B cell (primary cell): ENCODE measurements at regions not wholly inside any gene's neighbourhood (a gene's known extent, or its start where the extent isn't known, plus 50 kb on each side); places are given as distances from the start of the nearest gene placed in this dataset.

Source experiments
- EZH2 ChIP-seq: IDR thresholded peaks from 2 replicates; pipeline ENCODE4 v1.6.1; 2012; ENCODE audit warnings: borderline replicate concordance, low read depth, mild to moderate bottlenecking, moderate library complexity, low read length; ENCODE audit not compliant: insufficient read depth, poor library complexity, severe bottlenecking
- TF ChIP-seq, protein P1 (sequence below): fragments of 200-600 bp; IDR thresholded peaks from one replicate; pipeline ENCODE4 v1.8.0; 2022; ENCODE audit warnings: antibody characterized with exemption, mild to moderate bottlenecking

DNA sequence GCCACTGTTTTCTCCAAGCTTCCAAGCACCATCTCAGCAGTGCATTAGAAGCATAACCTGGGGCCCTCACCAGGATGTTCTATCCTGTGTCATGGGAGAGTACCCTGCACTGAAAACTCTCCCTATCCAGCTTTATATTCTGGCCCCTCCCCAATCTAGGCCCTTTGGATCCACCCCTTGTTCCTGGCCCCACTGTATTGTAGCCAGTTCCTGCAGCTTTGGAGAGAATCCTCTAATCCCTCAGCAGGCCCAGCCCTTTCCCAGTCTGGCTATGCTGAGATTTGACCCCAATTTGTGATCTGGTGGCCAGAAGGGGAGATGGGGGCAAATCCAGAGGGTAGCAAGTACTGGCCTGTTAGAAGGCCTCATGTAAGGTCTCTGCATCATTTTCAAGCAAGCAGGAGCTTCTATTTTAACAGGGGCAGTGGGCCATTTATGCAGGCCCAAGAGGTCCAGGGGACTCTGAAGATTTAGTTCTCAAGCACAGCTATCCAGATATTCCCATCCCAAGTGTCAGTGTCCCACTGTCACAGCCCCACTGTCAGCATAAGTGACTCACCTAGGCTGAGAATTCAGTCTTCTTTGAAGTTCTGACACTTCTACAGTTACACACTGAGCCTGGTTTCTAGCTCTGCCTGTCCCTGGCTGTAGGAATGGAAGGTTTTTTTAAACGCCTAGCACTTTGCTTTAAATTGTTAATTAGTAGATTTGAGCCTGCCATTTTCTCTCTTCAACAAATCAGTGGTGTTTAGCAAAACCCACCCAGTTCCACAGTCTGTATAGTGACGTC is 589.5 kb upstream of the CADM1 start:
- TF ChIP-seq, protein P1, sequence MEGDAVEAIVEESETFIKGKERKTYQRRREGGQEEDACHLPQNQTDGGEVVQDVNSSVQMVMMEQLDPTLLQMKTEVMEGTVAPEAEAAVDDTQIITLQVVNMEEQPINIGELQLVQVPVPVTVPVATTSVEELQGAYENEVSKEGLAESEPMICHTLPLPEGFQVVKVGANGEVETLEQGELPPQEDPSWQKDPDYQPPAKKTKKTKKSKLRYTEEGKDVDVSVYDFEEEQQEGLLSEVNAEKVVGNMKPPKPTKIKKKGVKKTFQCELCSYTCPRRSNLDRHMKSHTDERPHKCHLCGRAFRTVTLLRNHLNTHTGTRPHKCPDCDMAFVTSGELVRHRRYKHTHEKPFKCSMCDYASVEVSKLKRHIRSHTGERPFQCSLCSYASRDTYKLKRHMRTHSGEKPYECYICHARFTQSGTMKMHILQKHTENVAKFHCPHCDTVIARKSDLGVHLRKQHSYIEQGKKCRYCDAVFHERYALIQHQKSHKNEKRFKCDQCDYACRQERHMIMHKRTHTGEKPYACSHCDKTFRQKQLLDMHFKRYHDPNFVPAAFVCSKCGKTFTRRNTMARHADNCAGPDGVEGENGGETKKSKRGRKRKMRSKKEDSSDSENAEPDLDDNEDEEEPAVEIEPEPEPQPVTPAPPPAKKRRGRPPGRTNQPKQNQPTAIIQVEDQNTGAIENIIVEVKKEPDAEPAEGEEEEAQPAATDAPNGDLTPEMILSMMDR, result no peak
- no peak for TF ChIP-seq EZH2
